Tibial artery (tissue), 4 donors: ENCODE measurements at regions not wholly inside any gene's neighbourhood (a gene's known extent, or its start where the extent isn't known, plus 50 kb on each side); places are given as distances from the start of the nearest gene placed in this dataset.

Experiments used
- DNase-seq, 2 donors: peaks; one replicate each; pipeline ENCODE4 v3.0.0-alpha.2; 2019
- H3K27ac ChIP-seq, 2 donors: fragments of 200-600 bp; sonication (generic) in 1 of 2; 1 replicate in 1 of 2; 2 replicates in 1 of 2; pipeline ENCODE4 v1.5.1; 2018 to 2019; ENCODE audit warnings: mild to moderate bottlenecking in 1 of 2
- H3K27me3 ChIP-seq, 2 donors: fragments of 200-600 bp; sonication (generic) in 1 of 2; one replicate each; pipeline versions ENCODE4 v1.5.1 to v1.6.0; 2016 to 2019
- H3K36me3 ChIP-seq, 3 donors: fragments of 200-600 bp; sonication (generic) in 2 of 3; one replicate each; pipeline ENCODE4 v1.5.1; 2016 to 2019; ENCODE audit warnings: mild to moderate bottlenecking in 2 of 3
- H3K4me1 ChIP-seq, 4 donors: fragments of 200-600 bp; sonication (generic) in 2 of 4; 1 replicate in 3 of 4; 2 replicates in 1 of 4; pipeline ENCODE4 v1.5.1; 2016 to 2019
- H3K4me3 ChIP-seq, 2 donors: fragments of 200-600 bp; sonication (generic) in 1 of 2; 1 replicate in 1 of 2; 2 replicates in 1 of 2; pipeline ENCODE4 v1.5.1; 2018 to 2019; ENCODE audit warnings: mild to moderate bottlenecking in 2 of 2
- H3K9me3 ChIP-seq, 3 donors: fragments of 200-600 bp; sonication (generic) in 1 of 3; one replicate each; pipeline ENCODE4 v1.5.1; 2016 to 2019
- CTCF ChIP-seq, 2 experiments: fragments of 200-600 bp in 1 of 2; fragments of 450-650 bp in 1 of 2; IDR thresholded peaks; one replicate each; pipeline ENCODE4 v1.5.1; 2017 to 2019; ENCODE audit warnings: antibody characterized with exemption in 2 of 2, mild to moderate bottlenecking in 1 of 2, moderate library complexity in 1 of 2
- intact Hi-C: fragments of 100-400 bp; cut with DNase I; formaldehyde crosslinking; loops from one replicate; pipeline ENCODE4 v1.15.0; 2023; ENCODE audit warnings: low total_unique reads

DNA sequence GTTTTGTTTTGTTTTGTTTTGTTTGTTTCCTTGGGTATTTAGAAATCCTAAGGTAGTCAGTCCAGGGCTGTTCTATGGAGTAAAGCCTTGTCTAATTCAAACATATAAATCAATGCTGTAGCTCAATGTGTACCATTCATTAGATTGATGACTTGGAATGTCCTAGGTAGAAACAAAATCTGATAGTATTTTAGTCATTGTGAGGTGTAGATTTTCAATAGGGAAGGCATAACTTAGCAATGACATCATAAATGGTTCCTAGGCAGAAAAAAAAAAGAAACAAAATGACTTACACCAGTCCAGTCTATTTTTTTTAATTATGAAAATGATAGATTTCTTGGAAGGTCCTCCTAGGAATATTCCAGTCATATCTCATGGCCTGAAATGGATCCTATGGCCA is 189.9 kb downstream of the SPRY2 start:
- DNase-seq, result no peak
- Histone ChIP-seq H3K27me3 (no peaks in the 10 kb centered on the region), H3K27ac (no peak overlapping the region), H3K36me3 (no peaks in the 10 kb centered on the region), H3K4me3 (no peak overlapping the region), H3K9me3 (no peaks in the 10 kb centered on the region), H3K4me1 (peaks cover 0 to 2% (median under 1%) of the 10 kb centered on the region in 4 donors)
- TF ChIP-seq CTCF (IDR thresholded peaks at IDR 0.05), result no peak
- intact Hi-C loops, result no loop called here

- Histone ChIP-seq H3K27ac (no peak overlapping the region), H3K27me3 (no peaks in the 10 kb centered on the region), H3K4me3 (no peak overlapping the region), H3K9me3 (no peaks in the 10 kb centered on the region), H3K4me1 (peaks cover 0 to 15% (median 10%) of the 10 kb centered on the region in 4 donors), H3K36me3 (no peaks in the 10 kb centered on the region)
- TF ChIP-seq CTCF (IDR thresholded peaks at IDR 0.05), result no peak
- DNase-seq, result no peak
- intact Hi-C loops, result no loop called here
Observed at GRCh38 chr13:80149736-80150135, 191.2 kb downstream of the SPRY2 start.

- Histone ChIP-seq H3K27ac (peak overlapping the region in 1 of 2 donors; percentile 41), H3K4me3 (no peak overlapping the region), H3K9me3 (no peaks in the 10 kb centered on the region), H3K36me3 (no peaks in the 10 kb centered on the region), H3K27me3 (no peaks in the 10 kb centered on the region), H3K4me1 (peaks cover 0 to 48% (median 16%) of the 10 kb centered on the region in 4 donors)
- no peak for TF ChIP-seq CTCF (IDR thresholded peaks at IDR 0.05)
- no peak for DNase-seq
- intact Hi-C loops, result no loop called here
Observed at GRCh38 chr13:80145171-80145690, 195.7 kb downstream of the SPRY2 start.

DNA sequence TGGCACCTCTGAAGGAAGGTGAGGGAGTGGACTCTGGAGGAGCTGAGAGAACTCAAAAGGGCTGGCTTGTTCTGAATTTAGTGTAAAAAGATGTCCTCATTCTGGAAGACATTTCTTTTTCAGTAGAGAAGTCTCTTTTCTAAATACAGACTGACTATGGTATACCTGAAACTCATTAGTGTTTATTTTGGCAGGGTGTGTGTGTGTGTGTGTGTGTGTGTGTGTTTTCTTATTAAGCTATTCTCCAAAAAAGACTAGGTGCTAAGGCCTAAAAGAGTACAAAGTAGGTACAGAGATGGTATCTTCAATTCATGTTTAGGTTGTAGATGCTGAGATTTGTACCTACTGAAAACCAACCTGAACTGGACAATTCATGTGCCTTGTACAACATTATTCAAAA is 196.4 kb downstream of the SPRY2 start:
- intact Hi-C loops, result no loop called here
- Histone ChIP-seq H3K36me3 (no peaks in the 10 kb centered on the region), H3K27me3 (no peaks in the 10 kb centered on the region), H3K4me1 (peaks cover 0 to 48% (median 16%) of the 10 kb centered on the region in 4 donors), H3K9me3 (no peaks in the 10 kb centered on the region), H3K4me3 (no peak overlapping the region), H3K27ac (peak overlapping the region in 1 of 2 donors; percentile 41)
- no peak for TF ChIP-seq CTCF (IDR thresholded peaks at IDR 0.05)
- DNase-seq, result no peak

DNA sequence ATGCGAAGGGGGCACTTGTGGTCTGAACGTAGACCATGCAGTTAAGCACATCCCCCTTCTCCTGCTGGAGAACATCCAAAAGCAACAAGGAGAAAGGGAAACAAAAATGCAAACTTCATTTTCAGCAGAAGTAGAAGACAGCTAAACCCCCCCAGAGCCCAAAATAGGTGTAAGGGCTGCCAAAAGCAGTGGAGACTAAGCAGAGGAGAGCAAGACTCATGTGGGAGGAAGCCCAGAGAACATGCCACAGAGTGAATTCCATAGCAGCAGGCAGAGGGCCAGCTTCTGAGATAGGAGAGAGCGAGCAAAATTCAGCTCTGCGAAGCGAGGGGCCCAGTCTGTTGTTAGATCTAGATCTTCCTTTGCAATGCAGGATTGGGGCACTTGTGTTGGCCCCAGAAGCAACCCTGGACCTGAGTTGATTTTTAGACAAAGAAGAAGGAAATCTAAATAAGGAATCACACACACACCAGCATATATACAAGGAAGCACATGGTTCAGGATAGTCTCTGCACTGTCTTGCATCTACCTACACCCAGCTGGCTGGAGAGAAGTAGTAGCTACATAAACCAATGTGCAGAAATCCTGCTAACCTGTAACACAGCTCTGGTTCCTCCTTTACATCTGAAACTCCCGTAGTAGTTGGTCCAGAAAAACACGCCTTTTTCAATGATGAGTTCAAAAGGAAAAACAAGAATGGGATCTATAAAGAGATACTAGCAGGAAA is 199.6 kb downstream of the SPRY2 start:
- intact Hi-C loops, result no loop called here
- TF ChIP-seq CTCF (IDR thresholded peaks at IDR 0.05), result no peak
- peak; percentile 34 to 73 for DNase-seq
- Histone ChIP-seq H3K27me3 (no peaks in the 10 kb centered on the region), H3K9me3 (no peaks in the 10 kb centered on the region), H3K36me3 (no peaks in the 10 kb centered on the region), H3K27ac (peak overlapping the region; percentile 46 to 69), H3K4me3 (peak overlapping the region in 1 of 2 donors; percentile 11), H3K4me1 (peaks cover 0 to 53% (median 16%) of the 10 kb centered on the region in 4 donors)
